Breast epithelium (tissue), 3 donors: ENCODE measurements at regions not wholly inside any gene's neighbourhood (a gene's known extent, or its start where the extent isn't known, plus 50 kb on each side); places are given as distances from the start of the nearest gene placed in this dataset.

Experiments used
- POLR2A ChIP-seq: fragments of 450-650 bp; IDR thresholded peaks from one replicate; pipeline ENCODE4 v1.6.1; 2016; ENCODE audit warnings: antibody characterized with exemption, mild to moderate bottlenecking, moderate library complexity
- POLR2AphosphoS5 ChIP-seq, 3 donors: sonication (generic); formaldehyde crosslinking; IDR thresholded peaks; one replicate each; pipeline ENCODE4 v1.6.1; 2017; ENCODE audit warnings: antibody characterized with exemption in 3 of 3
- TF ChIP-seq, protein P1 (sequence below), 3 donors: fragments of 450-650 bp; IDR thresholded peaks; one replicate each; pipeline ENCODE4 v1.5.1; 2016 to 2017; ENCODE audit warnings: antibody characterized with exemption in 3 of 3, mild to moderate bottlenecking in 3 of 3, moderate library complexity in 3 of 3

DNA sequence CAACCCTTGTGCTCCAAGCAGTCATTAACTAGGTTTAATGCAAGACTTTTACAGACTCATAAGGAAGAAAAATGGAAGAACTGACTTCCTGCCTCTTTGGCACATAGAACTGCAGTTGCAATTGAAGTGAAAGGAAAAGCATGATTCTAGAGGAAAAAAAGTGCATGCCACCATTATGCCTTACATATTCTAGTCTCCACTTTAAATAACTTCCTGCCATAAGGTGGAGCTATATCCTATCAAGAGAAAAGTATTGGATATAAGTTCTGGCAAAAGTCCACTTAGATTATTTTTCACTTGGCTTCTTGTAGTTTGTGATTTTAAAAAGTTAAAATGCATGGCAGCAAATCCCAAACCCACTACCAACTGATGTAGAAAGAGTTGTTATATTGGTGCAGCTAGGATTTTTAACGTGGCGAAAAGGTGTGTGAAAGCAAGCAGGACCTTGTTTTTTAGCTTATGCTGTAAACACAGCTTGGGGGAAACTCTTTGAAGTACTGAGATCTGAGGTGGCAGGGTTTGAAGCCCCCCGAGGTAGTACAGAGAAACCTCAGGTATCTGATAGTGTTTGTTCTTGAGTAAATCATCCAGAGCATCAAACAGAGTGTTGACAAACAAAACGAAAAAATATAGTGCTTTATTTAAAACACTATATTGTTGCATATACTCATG lies 117.9 kb downstream of the ANXA1 start:
- TF ChIP-seq, protein P1, sequence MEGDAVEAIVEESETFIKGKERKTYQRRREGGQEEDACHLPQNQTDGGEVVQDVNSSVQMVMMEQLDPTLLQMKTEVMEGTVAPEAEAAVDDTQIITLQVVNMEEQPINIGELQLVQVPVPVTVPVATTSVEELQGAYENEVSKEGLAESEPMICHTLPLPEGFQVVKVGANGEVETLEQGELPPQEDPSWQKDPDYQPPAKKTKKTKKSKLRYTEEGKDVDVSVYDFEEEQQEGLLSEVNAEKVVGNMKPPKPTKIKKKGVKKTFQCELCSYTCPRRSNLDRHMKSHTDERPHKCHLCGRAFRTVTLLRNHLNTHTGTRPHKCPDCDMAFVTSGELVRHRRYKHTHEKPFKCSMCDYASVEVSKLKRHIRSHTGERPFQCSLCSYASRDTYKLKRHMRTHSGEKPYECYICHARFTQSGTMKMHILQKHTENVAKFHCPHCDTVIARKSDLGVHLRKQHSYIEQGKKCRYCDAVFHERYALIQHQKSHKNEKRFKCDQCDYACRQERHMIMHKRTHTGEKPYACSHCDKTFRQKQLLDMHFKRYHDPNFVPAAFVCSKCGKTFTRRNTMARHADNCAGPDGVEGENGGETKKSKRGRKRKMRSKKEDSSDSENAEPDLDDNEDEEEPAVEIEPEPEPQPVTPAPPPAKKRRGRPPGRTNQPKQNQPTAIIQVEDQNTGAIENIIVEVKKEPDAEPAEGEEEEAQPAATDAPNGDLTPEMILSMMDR (IDR thresholded peaks at IDR 0.05): no peak
- TF ChIP-seq POLR2AphosphoS5 (IDR thresholded peaks at IDR 0.05) (no peak), POLR2A (no peak)
